KMS-11 (cell line): ENCODE measurements at regions not wholly inside any gene's neighbourhood (a gene's known extent, or its start where the extent isn't known, plus 50 kb on each side); places are given as distances from the start of the nearest gene placed in this dataset.

Experiments
- H2AFZ ChIP-seq: fragments of 200-600 bp; sonication (generic); 2 replicates; pipeline ENCODE4 v1.6.1; 2016; ENCODE audit warnings: antibody characterized with exemption, mixed run types, low read depth
- H3K27ac ChIP-seq: fragments of 200-600 bp; sonication (generic); 2 replicates; pipeline ENCODE4 v1.6.1; 2016; ENCODE audit warnings: mild to moderate bottlenecking, mixed run types
- H3K27me3 ChIP-seq: fragments of 200-600 bp; sonication (generic); 2 replicates; pipeline ENCODE4 v1.6.1; 2017; ENCODE audit warnings: mild to moderate bottlenecking, low read depth, mixed run types, moderate library complexity; ENCODE audit not compliant: insufficient read depth
- H3K36me3 ChIP-seq: fragments of 200-600 bp; sonication (generic); 2 replicates; pipeline ENCODE4 v1.6.1; 2017; ENCODE audit warnings: mild to moderate bottlenecking, mixed run types; ENCODE audit not compliant: insufficient read depth
- H3K4me1 ChIP-seq: fragments of 200-600 bp; sonication (generic); 2 replicates; pipeline ENCODE4 v1.6.1; 2016; ENCODE audit warnings: mild to moderate bottlenecking, low read depth, mixed run types; ENCODE audit not compliant: poor library complexity, severe bottlenecking
- H3K4me2 ChIP-seq: fragments of 200-600 bp; sonication (generic); 2 replicates; pipeline ENCODE4 v1.7.0; 2016; ENCODE audit warnings: mild to moderate bottlenecking, mixed run types
- H3K4me3 ChIP-seq: fragments of 200-600 bp; sonication (generic); IDR thresholded peaks from 2 replicates; pipeline ENCODE4 v1.6.1; 2017; ENCODE audit warnings: low read depth, low read length, mixed read lengths; ENCODE audit not compliant: insufficient read depth
- H3K79me2 ChIP-seq: fragments of 200-600 bp; sonication (generic); 2 replicates; pipeline ENCODE4 v1.6.1; 2016; ENCODE audit warnings: low read depth, mixed run types; ENCODE audit not compliant: insufficient read depth
- H3K9ac ChIP-seq: fragments of 200-600 bp; sonication (generic); 2 replicates; pipeline ENCODE4 v1.6.1; 2016; ENCODE audit warnings: mild to moderate bottlenecking, mixed run types
- H4K20me1 ChIP-seq: fragments of 200-600 bp; sonication (generic); 2 replicates; pipeline ENCODE4 v1.6.1; 2016; ENCODE audit warnings: mild to moderate bottlenecking, mixed run types; ENCODE audit not compliant: insufficient read depth
- CTCF ChIP-seq: fragments of 200-600 bp; sonication (generic); conservative IDR thresholded peaks from 2 replicates; pipeline ENCODE4 v1.6.1; 2017; ENCODE audit warnings: low read depth, mild to moderate bottlenecking, antibody characterized with exemption, low read length, moderate library complexity, mixed read lengths

GRCh38 chr7:8965177-8965576, 531.8 kb downstream of the NXPH1 start:
- Histone ChIP-seq H3K4me2 (no peak overlapping the region), H3K9ac (no peak overlapping the region), H3K4me1 (peaks cover 12% of the 10 kb centered on the region), H3K4me3 (no peak overlapping the region), H3K79me2 (no peaks in the 10 kb centered on the region), H4K20me1 (no peaks in the 10 kb centered on the region), H3K36me3 (no peaks in the 10 kb centered on the region), H3K27ac (no peak overlapping the region), H2AFZ (no peak overlapping the region), H3K27me3 (no peaks in the 10 kb centered on the region)
- no peak for TF ChIP-seq CTCF

GRCh38 chr7:8973601-8974000, 540.2 kb downstream of the NXPH1 start:
- no peak for TF ChIP-seq CTCF
- no peaks in the 10 kb centered on the region for H4K20me1 ChIP-seq
- no peak overlapping the region for H3K9ac ChIP-seq
- H3K4me2 ChIP-seq = no peak overlapping the region
- H3K27ac ChIP-seq = no peak overlapping the region
- H3K36me3 ChIP-seq = no peaks in the 10 kb centered on the region
- no peaks in the 10 kb centered on the region for H3K27me3 ChIP-seq
- H3K79me2 ChIP-seq = no peaks in the 10 kb centered on the region
- no peak overlapping the region for H2AFZ ChIP-seq
- no peaks in the 10 kb centered on the region for H3K4me1 ChIP-seq
- no peak overlapping the region for H3K4me3 ChIP-seq

GRCh38 chr7:8975681-8976080, 542.3 kb downstream of the NXPH1 start:
- H3K9ac ChIP-seq = no peak overlapping the region
- H3K4me3 ChIP-seq = no peak overlapping the region
- no peak overlapping the region for H3K27ac ChIP-seq
- no peaks in the 10 kb centered on the region for H3K79me2 ChIP-seq
- H3K4me2 ChIP-seq = no peak overlapping the region
- no peak overlapping the region for H2AFZ ChIP-seq
- H4K20me1 ChIP-seq = no peaks in the 10 kb centered on the region
- TF ChIP-seq CTCF = no peak
- H3K4me1 ChIP-seq = no peaks in the 10 kb centered on the region
- H3K27me3 ChIP-seq = no peaks in the 10 kb centered on the region
- no peaks in the 10 kb centered on the region for H3K36me3 ChIP-seq

- H3K4me1 ChIP-seq = no peaks in the 10 kb centered on the region
- H3K4me2 ChIP-seq = no peak overlapping the region
- H3K36me3 ChIP-seq = no peaks in the 10 kb centered on the region
- no peaks in the 10 kb centered on the region for H4K20me1 ChIP-seq
- no peak overlapping the region for H3K9ac ChIP-seq
- no peak overlapping the region for H3K4me3 ChIP-seq
- H3K79me2 ChIP-seq = no peaks in the 10 kb centered on the region
- H3K27me3 ChIP-seq = no peaks in the 10 kb centered on the region
- TF ChIP-seq CTCF = no peak
- no peak overlapping the region for H3K27ac ChIP-seq
- H2AFZ ChIP-seq = no peak overlapping the region
These were observed 549.1 kb downstream of the NXPH1 start for GRCh38 chr7:8982338-8982992.
